ENCODE measurements at regions not wholly inside any gene's neighbourhood (a gene's known extent, or its start where the extent isn't known, plus 50 kb on each side); places are given as distances from the start of the nearest gene placed in this dataset.

DNA sequence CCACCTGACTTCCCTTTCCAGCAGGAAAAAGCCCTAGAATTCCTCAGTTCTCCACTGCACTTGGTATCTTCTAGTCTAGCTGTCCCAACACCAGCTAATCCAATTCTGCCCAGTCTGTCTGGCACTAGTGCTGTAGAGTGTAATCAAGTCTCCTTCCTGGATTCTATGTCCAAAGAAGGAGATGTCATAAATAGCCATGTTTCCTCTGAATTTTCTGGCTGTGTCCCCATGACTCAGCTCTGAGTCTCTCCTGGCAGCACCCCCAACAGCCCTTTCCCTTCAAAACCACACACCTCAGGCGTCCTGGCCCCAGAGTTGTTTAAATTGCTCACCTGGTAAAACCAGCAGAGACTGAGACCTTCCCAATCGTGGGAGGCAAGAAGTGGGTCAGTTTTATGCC lies 197.2 kb downstream of the GRXCR1 start:
- no peak for TF ChIP-seq CTCF (IDR thresholded peaks at IDR 0.05)
- no peak overlapping the region for H3K4me3 ChIP-seq (ENCODE audit: low read depth, low read length)
- no peak overlapping the region for H3K9ac ChIP-seq
- no peak overlapping the region for H3K4me2 ChIP-seq (ENCODE audit: low read length)
- no peaks in the 10 kb centered on the region for H3K4me1 ChIP-seq
- no peaks in the 10 kb centered on the region for H3K79me2 ChIP-seq
- H3K27ac ChIP-seq = no peak overlapping the region
- no peaks in the 10 kb centered on the region for H3K27me3 ChIP-seq (ENCODE audit: control insufficient read depth, insufficient read depth, low read length)
- no peak overlapping the region for H2AFZ ChIP-seq
- no peaks in the 10 kb centered on the region for H3K36me3 ChIP-seq (ENCODE audit: control insufficient read depth, insufficient read depth, low read length)
- H3K9me3 ChIP-seq (ENCODE audit: control insufficient read depth, low read length) = no peaks in the 10 kb centered on the region

- H3K36me3 ChIP-seq (ENCODE audit: control insufficient read depth, insufficient read depth, low read length) = no peaks in the 10 kb centered on the region
- H2AFZ ChIP-seq = no peak overlapping the region
- no peak overlapping the region for H3K4me3 ChIP-seq (ENCODE audit: low read depth, low read length)
- H3K4me2 ChIP-seq (ENCODE audit: low read length) = no peak overlapping the region
- no peaks in the 10 kb centered on the region for H3K4me1 ChIP-seq
- H3K9me3 ChIP-seq (ENCODE audit: control insufficient read depth, low read length) = no peaks in the 10 kb centered on the region
- no peaks in the 10 kb centered on the region for H3K27me3 ChIP-seq (ENCODE audit: control insufficient read depth, insufficient read depth, low read length)
- no peak for TF ChIP-seq CTCF (IDR thresholded peaks at IDR 0.05)
- H3K27ac ChIP-seq = no peak overlapping the region
- no peaks in the 10 kb centered on the region for H3K79me2 ChIP-seq
- no peak overlapping the region for H3K9ac ChIP-seq
Observed at GRCh38 chr4:43103048-43103447, 210.5 kb downstream of the GRXCR1 start.

GRCh38 chr4:43112139-43112538 lies 219.6 kb downstream of the GRXCR1 start:
- Histone ChIP-seq H3K4me2 (ENCODE audit: low read length) (no peak overlapping the region), H3K9me3 (ENCODE audit: control insufficient read depth, low read length) (no peaks in the 10 kb centered on the region), H3K36me3 (ENCODE audit: control insufficient read depth, insufficient read depth, low read length) (no peaks in the 10 kb centered on the region), H3K27me3 (ENCODE audit: control insufficient read depth, insufficient read depth, low read length) (no peaks in the 10 kb centered on the region), H2AFZ (no peak overlapping the region), H3K79me2 (no peaks in the 10 kb centered on the region), H3K27ac (no peak overlapping the region), H3K9ac (no peak overlapping the region), H3K4me3 (ENCODE audit: low read depth, low read length) (no peak overlapping the region), H3K4me1 (no peaks in the 10 kb centered on the region)
- no peak for TF ChIP-seq CTCF (IDR thresholded peaks at IDR 0.05)

DNA sequence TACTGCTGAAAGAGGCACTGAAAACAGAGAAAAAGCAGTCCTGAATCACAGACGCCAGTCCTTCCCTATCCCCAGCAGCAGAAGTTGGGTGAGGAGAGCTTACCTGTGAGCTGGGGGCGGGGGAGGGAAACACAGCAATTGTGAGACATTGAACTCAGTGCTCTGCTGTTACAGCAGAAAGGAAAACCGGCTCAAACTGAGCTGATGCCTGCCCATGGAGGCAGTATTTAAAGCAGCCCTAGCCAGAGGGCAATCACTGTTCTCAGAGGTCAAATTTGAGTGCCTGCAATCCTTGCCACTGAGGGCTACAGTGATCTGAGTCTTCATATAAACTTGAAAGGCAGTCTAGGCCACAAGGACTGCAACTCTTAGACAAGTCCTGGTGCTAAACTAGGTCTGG lies 220.7 kb downstream of the GRXCR1 start:
- no peak overlapping the region for H3K27ac ChIP-seq
- TF ChIP-seq CTCF (IDR thresholded peaks at IDR 0.05) = no peak
- no peak overlapping the region for H3K4me2 ChIP-seq (ENCODE audit: low read length)
- no peak overlapping the region for H2AFZ ChIP-seq
- H3K27me3 ChIP-seq (ENCODE audit: control insufficient read depth, insufficient read depth, low read length) = no peaks in the 10 kb centered on the region
- no peaks in the 10 kb centered on the region for H3K4me1 ChIP-seq
- H3K4me3 ChIP-seq (ENCODE audit: low read depth, low read length) = no peak overlapping the region
- H3K9ac ChIP-seq = no peak overlapping the region
- no peaks in the 10 kb centered on the region for H3K9me3 ChIP-seq (ENCODE audit: control insufficient read depth, low read length)
- H3K79me2 ChIP-seq = no peaks in the 10 kb centered on the region
- no peaks in the 10 kb centered on the region for H3K36me3 ChIP-seq (ENCODE audit: control insufficient read depth, insufficient read depth, low read length)

GRCh38 chr4:43126595-43126994 lies 234.1 kb downstream of the GRXCR1 start:
- Histone ChIP-seq H3K27ac (no peak overlapping the region), H2AFZ (no peak overlapping the region), H3K36me3 (ENCODE audit: control insufficient read depth, insufficient read depth, low read length) (no peaks in the 10 kb centered on the region), H3K9ac (no peak overlapping the region), H3K4me1 (no peaks in the 10 kb centered on the region), H3K4me2 (ENCODE audit: low read length) (no peak overlapping the region), H3K4me3 (ENCODE audit: low read depth, low read length) (no peak overlapping the region), H3K79me2 (no peaks in the 10 kb centered on the region), H3K27me3 (ENCODE audit: control insufficient read depth, insufficient read depth, low read length) (no peaks in the 10 kb centered on the region), H3K9me3 (ENCODE audit: control insufficient read depth, low read length) (no peaks in the 10 kb centered on the region)
- no peak for TF ChIP-seq CTCF (IDR thresholded peaks at IDR 0.05)

Measured in parathyroid adenoma (tissue), 2 donors.